Astrocyte (in vitro differentiated cells and primary cell): ENCODE measurements at regions not wholly inside any gene's neighbourhood (a gene's known extent, or its start where the extent isn't known, plus 50 kb on each side); places are given as distances from the start of the nearest gene placed in this dataset.

Experiments
- EZH2 ChIP-seq: IDR thresholded peaks from 2 replicates; pipeline ENCODE4 v1.6.1; 2012; ENCODE audit warnings: mild to moderate bottlenecking, low read length, inconsistent platforms; ENCODE audit not compliant: insufficient read depth
- TF ChIP-seq, protein P1 (sequence below): IDR thresholded peaks from 2 replicates; pipeline ENCODE4 v1.5.1; 2011; ENCODE audit warnings: low read depth, mild to moderate bottlenecking, inconsistent platforms, low read length, moderate library complexity; ENCODE audit not compliant: insufficient read depth

DNA sequence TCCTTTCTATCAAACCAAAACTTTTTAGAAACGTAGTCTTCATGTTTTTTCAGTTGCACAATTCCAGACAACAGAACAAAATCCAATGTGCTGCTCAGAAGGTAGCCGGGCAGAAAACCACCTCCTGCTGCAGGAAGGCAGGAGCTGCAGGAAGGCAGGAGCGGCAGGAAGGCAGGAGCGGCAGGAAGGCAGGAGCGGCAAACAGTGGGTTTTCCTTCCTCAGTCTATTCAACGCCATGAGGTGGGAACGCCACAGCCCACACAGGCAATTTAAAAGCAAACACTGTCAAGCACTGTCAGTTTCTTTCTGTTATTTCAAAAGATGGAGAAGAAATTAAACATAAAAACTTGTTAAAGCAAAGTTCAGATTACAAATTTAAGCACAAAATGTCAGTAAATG lies 601.2 kb upstream of the SALL3 start:
- TF ChIP-seq, protein P1, sequence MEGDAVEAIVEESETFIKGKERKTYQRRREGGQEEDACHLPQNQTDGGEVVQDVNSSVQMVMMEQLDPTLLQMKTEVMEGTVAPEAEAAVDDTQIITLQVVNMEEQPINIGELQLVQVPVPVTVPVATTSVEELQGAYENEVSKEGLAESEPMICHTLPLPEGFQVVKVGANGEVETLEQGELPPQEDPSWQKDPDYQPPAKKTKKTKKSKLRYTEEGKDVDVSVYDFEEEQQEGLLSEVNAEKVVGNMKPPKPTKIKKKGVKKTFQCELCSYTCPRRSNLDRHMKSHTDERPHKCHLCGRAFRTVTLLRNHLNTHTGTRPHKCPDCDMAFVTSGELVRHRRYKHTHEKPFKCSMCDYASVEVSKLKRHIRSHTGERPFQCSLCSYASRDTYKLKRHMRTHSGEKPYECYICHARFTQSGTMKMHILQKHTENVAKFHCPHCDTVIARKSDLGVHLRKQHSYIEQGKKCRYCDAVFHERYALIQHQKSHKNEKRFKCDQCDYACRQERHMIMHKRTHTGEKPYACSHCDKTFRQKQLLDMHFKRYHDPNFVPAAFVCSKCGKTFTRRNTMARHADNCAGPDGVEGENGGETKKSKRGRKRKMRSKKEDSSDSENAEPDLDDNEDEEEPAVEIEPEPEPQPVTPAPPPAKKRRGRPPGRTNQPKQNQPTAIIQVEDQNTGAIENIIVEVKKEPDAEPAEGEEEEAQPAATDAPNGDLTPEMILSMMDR = no peak
- no peak for TF ChIP-seq EZH2
